Coronary artery (tissue), 2 donors: ENCODE measurements at regions not wholly inside any gene's neighbourhood (a gene's known extent, or its start where the extent isn't known, plus 50 kb on each side); places are given as distances from the start of the nearest gene placed in this dataset.

Experiments
- DNase-seq: peaks from one replicate; pipeline ENCODE4 v3.0.0-alpha.2; 2017; ENCODE audit warnings: low spot score
- H3K27ac ChIP-seq, 2 donors: fragments of 200-600 bp; sonication (generic); one replicate each; pipeline ENCODE4 v1.5.1; 2016 to 2019
- H3K4me3 ChIP-seq: fragments of 200-600 bp; sonication (generic); 2 replicates; pipeline ENCODE4 v1.5.1; 2016; ENCODE audit warnings: mild to moderate bottlenecking, moderate library complexity
- TF ChIP-seq, protein P1 (sequence below): fragments of 200-600 bp; sonication (generic); IDR thresholded peaks from one replicate; pipeline ENCODE4 v1.5.1; 2019; ENCODE audit warnings: antibody characterized with exemption

DNA sequence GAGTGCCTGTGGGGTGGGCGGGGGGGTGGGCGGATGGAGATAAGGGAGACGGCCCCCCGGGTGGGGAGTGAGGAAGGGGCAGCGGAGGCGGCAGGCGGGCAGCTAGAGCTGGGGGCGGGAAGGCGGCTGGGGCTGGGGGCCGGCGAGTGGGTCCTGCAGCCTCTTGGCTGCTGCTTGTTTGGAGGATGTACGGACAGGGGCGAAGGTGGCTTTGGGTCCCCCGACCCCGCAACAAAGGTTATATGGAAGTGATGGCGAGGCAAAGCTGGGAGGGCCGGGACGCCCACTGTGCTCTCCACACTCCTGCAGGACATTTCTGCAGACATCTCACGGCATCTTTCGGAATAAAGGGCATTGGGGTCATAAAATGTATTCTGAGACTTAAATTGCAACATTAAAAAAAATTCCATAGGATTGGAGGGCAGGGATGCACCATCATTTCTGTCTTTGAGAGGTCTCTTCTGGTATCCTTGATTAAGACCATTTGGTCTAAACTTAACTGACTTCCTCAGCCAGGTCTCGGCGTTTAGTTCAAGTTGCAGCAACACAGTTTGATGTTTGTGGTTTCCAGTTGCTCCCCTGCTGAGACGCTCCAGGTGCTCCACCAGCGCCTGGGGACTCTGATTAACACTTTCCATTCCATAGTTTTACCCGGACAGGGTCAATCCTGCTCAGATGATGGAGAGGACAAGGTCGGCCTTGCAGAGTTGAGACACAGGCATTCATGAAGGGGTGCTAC, 101.6 kb upstream of the SSBP2 start:
- no peak for DNase-seq
- peak overlapping the region; percentile 70 to 95 for H3K27ac ChIP-seq
- H3K4me3 ChIP-seq: peak overlapping the region; percentile 77
- TF ChIP-seq, protein P1, sequence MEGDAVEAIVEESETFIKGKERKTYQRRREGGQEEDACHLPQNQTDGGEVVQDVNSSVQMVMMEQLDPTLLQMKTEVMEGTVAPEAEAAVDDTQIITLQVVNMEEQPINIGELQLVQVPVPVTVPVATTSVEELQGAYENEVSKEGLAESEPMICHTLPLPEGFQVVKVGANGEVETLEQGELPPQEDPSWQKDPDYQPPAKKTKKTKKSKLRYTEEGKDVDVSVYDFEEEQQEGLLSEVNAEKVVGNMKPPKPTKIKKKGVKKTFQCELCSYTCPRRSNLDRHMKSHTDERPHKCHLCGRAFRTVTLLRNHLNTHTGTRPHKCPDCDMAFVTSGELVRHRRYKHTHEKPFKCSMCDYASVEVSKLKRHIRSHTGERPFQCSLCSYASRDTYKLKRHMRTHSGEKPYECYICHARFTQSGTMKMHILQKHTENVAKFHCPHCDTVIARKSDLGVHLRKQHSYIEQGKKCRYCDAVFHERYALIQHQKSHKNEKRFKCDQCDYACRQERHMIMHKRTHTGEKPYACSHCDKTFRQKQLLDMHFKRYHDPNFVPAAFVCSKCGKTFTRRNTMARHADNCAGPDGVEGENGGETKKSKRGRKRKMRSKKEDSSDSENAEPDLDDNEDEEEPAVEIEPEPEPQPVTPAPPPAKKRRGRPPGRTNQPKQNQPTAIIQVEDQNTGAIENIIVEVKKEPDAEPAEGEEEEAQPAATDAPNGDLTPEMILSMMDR: no peak

DNA sequence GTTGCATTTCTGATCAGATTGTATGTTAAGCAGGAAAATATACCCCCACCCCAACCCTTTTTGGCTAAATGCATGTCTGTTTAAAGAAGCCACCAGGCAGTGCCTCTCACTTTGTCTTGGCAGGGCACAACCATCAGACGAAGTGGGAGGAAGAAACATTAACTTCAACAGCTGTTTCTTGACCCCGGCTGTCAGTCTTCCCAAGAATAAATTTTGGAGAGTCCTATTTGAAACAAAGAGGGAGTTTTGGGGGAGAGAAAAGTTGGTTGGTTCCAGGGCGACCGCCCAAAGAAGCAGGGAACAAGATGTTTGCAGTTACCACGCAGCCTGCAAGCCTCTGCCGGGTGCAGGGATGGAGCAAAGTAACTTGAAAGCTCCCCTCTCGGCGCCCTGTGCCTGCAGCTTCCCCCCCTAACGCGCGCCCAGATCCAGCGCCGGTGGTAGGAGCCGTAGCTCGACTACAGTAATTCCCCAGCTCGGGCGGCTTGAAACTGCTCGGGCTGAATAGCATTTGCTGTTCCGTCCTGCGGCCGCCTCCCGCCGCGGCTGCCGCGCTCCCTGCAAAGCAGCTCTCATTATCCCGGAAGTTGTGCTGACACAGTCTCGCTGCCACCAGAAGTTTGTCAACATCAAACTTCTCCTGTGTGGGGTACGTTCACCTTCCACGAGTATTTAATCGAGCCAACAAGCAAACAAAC, 100.7 kb upstream of the SSBP2 start:
- Histone ChIP-seq H3K27ac (peak overlapping the region; percentile 76 to 95), H3K4me3 (peak overlapping the region; percentile 77)
- TF ChIP-seq, protein P1: no peak
- DNase-seq: peak; percentile 97

DNA sequence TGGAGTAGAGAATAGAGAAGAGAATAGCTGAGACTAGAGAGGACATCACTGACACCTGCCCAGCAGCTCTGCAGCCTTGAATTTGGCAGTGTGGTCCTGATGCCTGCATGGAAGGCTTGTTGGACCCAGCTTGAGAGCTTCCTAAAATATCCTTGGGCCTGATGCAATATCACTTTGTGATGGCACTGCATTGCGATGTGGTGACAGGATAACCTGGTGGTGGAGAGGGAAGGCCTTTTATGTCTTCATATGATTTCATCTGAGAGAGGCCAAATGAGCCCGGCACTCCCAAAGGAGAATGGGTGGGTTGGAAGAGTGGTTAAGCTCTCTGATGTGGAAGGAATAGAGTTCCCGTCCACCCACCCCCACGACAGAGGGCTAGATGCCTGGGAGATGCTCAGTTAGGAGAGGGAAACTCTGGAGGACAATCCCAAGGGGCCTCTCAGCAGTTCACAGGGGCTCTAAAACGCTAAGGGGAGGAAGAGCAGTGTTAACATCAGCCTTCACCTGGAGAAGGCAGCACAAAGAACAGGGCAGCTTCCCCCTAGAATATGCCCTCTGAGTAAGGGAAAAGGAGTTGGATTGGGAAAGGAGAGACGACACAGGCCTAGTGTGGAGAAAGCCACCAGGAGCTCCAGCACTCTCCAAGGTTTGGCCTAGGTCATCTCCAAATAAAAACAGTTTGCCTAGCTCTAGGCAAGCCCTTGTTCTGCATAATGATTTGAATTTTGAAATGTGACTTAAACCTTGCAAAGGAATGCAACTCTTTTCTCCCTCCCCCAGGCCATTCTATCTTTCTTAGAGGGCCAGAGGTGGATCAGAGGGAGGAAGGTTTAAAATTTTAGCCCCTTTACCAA, 99.8 kb upstream of the SSBP2 start:
- no peak for DNase-seq
- TF ChIP-seq, protein P1: no peak
- Histone ChIP-seq H3K27ac (peak overlapping the region; percentile 76 to 95), H3K4me3 (peak overlapping the region; percentile 77)

DNA sequence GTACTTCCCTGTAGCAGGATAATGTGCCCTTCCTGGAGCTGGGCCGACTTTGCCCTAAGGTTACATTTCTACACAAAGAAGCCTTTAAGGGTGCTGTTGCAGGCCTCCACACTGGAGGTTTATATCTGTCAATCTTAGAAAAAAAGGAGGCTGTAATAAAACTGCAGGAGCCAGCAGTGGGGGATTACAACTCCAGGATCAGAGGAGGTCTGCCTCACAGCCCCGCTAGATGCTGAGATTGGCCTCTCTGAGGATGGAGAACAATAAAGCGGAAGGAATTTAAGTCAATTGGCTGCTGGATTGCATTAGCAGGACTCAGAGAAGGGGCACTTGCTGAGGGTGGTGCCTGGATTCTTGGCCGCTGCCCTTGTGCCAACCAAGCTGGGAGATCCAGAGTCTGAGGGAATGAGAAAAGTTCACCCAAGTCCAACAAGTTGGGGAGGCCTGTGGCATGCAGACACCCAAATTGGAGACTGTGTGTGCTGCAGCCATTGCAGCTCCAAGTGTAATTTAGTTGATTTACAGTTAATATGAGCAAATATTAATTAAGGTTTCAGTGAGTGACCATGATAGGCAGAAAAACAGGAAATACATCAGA, 99.0 kb upstream of the SSBP2 start:
- Histone ChIP-seq H3K27ac (peak overlapping the region; percentile 43 to 95), H3K4me3 (no peak overlapping the region)
- TF ChIP-seq, protein P1: no peak
- DNase-seq: no peak

DNA sequence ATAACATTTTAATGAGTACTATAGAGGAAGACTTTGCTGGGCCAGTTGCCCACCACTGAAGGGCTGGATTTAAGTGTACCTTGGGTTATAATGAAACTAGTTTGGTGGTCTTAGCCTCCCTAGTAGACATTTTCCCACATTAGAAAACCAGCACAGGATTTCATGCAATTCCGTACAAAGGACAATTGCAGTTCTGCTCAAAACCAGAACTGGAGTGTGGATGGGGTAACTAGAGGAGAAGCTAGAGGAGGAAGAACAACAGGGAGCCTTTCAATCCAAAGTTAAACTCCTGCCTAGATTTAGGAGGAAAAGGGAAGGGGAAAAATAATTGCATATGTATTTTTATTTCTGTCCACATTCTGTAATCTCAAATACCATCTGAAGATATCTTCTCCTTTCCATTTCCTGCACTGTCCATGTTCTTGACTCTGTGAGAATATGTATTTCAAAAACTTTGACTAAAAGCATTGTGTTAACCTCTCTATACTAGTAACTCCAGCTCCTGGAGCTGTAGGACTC, 97.5 kb upstream of the SSBP2 start:
- Histone ChIP-seq H3K4me3 (peak overlapping the region; percentile 22), H3K27ac (no peak overlapping the region)
- TF ChIP-seq, protein P1: no peak
- DNase-seq: no peak

DNA sequence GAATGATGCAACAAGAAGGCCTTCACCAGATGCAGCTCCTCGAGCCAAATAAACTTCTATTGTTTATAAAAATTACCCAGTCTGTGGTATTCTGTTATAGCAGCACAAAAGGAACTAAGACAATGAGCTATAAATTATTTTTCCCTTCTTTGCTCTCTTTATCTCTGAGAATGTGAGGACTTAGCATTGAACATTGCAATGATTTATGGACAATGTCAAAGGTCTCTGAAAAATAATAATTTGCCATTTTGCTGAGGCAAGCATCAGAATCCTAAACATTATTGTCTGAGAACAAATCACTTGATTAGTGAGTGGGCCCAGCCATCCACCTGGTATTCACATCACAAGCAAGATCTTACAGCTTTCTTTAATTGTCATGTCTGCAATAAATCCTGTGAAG, 95.4 kb upstream of the SSBP2 start:
- TF ChIP-seq, protein P1: no peak

More for the DNA sequence above, 95.4 kb upstream of the SSBP2 start:
- no peak for DNase-seq
- no peak overlapping the region for H3K27ac ChIP-seq
- H3K4me3 ChIP-seq: no peak overlapping the region
